Activated CD8-positive, alpha-beta memory T cell treated with anti-CD3 and anti-CD28 coated beads for 1 hour (primary cell): ENCODE measurements at regions not wholly inside any gene's neighbourhood (a gene's known extent, or its start where the extent isn't known, plus 50 kb on each side); places are given as distances from the start of the nearest gene placed in this dataset.

ENCODE experiments used
- DNase-seq, 2 donors: peaks; one replicate each; pipeline ENCODE4 v3.0.0-alpha.2; 2020; ENCODE audit warnings: low read depth in 1 of 2; ENCODE audit errors: extremely low read depth in 1 of 2

DNA sequence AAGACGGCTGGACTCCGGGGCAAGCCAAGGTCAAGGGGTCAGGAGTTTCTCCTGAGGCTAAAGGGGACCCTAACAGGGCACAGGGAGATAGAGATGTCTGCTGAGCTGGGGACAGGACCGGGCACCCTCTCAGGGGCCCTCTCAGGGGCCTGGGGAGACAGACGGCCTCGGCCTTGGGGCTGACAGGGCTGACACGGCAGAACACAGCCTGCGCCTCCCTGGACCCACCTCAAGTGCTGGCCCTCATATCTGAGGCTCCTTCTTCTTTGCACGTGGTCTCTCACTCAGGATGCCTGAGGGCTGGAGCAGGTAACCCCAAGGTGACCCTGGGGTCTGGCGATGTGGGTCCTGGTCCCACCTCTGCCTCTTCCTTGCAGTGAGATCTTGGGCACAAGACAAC lies 186.9 kb upstream of the TNRC6C start:
- DNase-seq, result no peak

DNA sequence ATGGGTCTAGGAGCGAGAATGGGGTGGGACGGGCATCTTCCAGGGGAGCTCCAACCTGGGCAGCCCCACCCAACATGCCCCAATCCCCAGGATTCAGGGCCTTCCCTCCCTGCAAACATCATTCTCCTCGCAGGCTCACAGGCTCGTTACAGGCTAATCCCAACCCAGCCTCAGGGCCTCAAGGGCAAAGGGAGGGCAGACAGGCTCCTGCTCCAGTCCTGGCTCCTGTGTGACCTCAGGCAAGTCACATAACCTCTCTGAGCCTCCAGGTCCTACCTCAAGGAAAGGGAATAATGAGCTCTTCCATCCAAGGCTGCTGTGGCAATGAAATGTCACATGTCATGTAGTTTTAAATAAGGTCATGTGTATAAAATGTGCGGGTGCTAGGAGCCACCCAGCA lies 186.5 kb upstream of the TNRC6C start:
- no peak for DNase-seq

- DNase-seq, result peak in 1 of 2 donors; percentile 41
These were observed 186.0 kb upstream of the TNRC6C start for GRCh38 chr17:77772461-77772897.

DNA sequence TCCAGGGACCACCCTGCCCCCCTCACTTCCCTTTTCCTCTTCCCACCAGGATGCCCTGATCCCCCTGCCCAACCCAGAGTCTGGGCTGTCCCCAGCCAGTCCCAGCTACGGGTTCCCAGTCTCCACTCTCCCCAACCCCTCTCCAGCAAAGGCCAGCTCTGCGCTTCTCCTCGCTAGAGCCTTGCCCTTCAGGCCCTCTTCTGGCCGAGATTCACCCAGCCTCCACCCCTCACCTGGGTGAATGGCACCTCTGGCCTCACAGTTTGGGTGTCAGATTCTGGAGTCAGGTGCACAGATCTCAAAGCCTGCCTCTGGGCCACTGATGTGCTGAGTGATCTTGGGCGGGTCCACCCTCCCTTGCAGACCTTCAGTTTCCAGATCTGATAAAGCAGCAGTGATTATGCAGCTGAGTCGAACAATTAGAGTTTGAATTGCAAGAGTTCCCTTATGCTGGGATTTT lies 185.6 kb upstream of the TNRC6C start:
- no peak for DNase-seq

DNA sequence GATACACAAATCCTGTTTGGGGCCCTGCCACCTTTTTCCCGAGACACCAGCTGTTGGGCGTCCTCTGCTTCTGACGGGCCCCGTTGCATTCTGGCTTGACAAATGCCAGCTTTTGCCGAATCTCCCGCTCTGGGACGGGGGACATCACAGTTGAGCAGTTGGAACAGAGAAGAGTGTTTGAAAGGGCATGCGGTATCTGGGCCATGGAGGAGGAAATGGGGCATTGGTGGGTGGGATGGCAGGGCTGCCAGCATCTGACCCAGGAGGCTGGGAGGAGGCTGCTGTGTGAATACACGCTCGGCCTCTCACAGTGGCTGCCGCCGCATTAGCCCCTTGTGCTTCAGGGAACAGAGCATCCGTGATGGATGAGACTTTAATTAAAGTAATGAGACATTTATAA lies 184.3 kb upstream of the TNRC6C start:
- no peak for DNase-seq

GRCh38 chr17:77778636-77779489 lies 179.6 kb upstream of the TNRC6C start:
- DNase-seq, result no peak

GRCh38 chr17:77779711-77780539 lies 178.6 kb upstream of the TNRC6C start:
- no peak for DNase-seq

GRCh38 chr17:77781536-77781935 lies 177.0 kb upstream of the TNRC6C start:
- no peak for DNase-seq

- DNase-seq, result no peak
These were observed 176.3 kb upstream of the TNRC6C start for GRCh38 chr17:77782201-77782600.

GRCh38 chr17:77782611-77783010 lies 175.9 kb upstream of the TNRC6C start:
- no peak for DNase-seq

GRCh38 chr17:77783991-77784820 lies 174.3 kb upstream of the TNRC6C start:
- peak; percentile 43 to 49 for DNase-seq

- no peak for DNase-seq
These were observed 173.1 kb upstream of the TNRC6C start for GRCh38 chr17:77785312-77785905.

- DNase-seq, result no peak
These were observed 172.4 kb upstream of the TNRC6C start for GRCh38 chr17:77786090-77786489.

- DNase-seq, result no peak
These were observed 171.6 kb upstream of the TNRC6C start for GRCh38 chr17:77786740-77787505.

GRCh38 chr17:77790143-77790829 lies 168.2 kb upstream of the TNRC6C start:
- DNase-seq, result no peak

DNA sequence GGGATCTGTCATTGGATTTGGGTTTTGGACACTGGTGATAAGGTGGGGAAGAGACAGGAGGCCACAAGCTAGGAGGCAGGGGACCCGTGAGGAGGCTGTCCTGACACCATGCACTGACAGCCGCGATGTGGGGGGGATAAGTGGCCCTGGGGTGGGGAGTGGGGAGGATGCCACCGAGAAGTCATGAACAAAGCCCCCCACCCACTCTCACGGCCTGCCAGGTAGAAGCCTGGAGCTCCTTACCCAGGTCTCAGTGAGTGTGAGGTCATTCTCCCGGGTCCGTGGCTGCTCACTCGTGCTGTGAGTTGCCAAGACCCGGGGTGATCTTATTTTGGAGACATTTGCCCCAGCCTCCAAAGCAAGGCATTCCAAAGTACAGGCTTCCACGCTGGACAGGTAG lies 165.9 kb upstream of the TNRC6C start:
- DNase-seq, result no peak

- DNase-seq, result no peak
These were observed 165.1 kb upstream of the TNRC6C start for GRCh38 chr17:77793146-77793970.

DNA sequence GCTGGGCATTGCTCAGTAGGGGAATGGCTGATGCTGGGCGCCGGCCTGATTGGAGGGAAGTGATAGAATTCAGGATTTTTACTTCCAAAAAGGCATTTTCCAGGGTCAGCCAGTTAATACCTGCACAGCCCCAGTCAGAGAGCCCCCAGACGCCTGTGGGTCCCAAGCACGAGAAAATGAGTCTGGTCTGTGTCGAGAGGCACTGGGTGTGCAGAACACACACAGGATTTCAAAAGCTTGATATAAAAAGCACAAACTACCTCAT lies 164.6 kb upstream of the TNRC6C start:
- no peak for DNase-seq

- no peak for DNase-seq
These were observed 163.7 kb upstream of the TNRC6C start for GRCh38 chr17:77794846-77795245.
